Liver (tissue), 8 donors: ENCODE measurements at regions not wholly inside any gene's neighbourhood (a gene's known extent, or its start where the extent isn't known, plus 50 kb on each side); places are given as distances from the start of the nearest gene placed in this dataset.

Experiments
- DNase-seq: peaks from one replicate; pipeline ENCODE4 v3.0.0-alpha.2; 2017; ENCODE audit warnings: low spot score
- H3K27ac ChIP-seq, 2 donors: one replicate each; pipeline ENCODE4 v1.7.0; 2013; ENCODE audit warnings: inconsistent platforms in 2 of 2, low read length in 2 of 2, control low read depth in 1 of 2, low read depth in 1 of 2, mild to moderate bottlenecking in 1 of 2
- H3K27me3 ChIP-seq, 4 donors: one replicate each; pipeline versions ENCODE4 v1.6.1 to v1.7.0; 2013; ENCODE audit warnings: low read length in 3 of 4, inconsistent platforms in 1 of 4, mild to moderate bottlenecking in 1 of 4, moderate library complexity in 1 of 4; ENCODE audit not compliant: control insufficient read depth in 4 of 4, insufficient read depth in 4 of 4
- H3K36me3 ChIP-seq, 4 donors: one replicate each; pipeline versions ENCODE4 v1.6.1 to v1.7.0; 2013; ENCODE audit warnings: low read length in 3 of 4, mild to moderate bottlenecking in 3 of 4, low read depth in 1 of 4, moderate library complexity in 1 of 4; ENCODE audit not compliant: control insufficient read depth in 4 of 4, insufficient read depth in 3 of 4
- H3K4me1 ChIP-seq, 4 donors: one replicate each; pipeline versions ENCODE4 v1.6.1 to v1.7.0; 2013; ENCODE audit warnings: low read length in 3 of 4, mild to moderate bottlenecking in 3 of 4, moderate library complexity in 1 of 4; ENCODE audit not compliant: control insufficient read depth in 4 of 4, insufficient read depth in 4 of 4
- H3K4me3 ChIP-seq, 3 donors: one replicate each; pipeline versions ENCODE4 v1.6.1 to v1.7.0; 2013; ENCODE audit warnings: low read length in 3 of 3, control low read depth in 1 of 3, low read depth in 1 of 3, mild to moderate bottlenecking in 1 of 3
- H3K9ac ChIP-seq, 2 donors: one replicate each; pipeline ENCODE4 v1.7.0; 2013; ENCODE audit warnings: low read length in 2 of 2, mild to moderate bottlenecking in 2 of 2, moderate library complexity in 2 of 2, control low read depth in 1 of 2, low read depth in 1 of 2
- H3K9me3 ChIP-seq, 4 donors: one replicate each; pipeline versions ENCODE4 v1.6.1 to v1.7.0; 2013; ENCODE audit warnings: low read length in 3 of 4; ENCODE audit not compliant: control insufficient read depth in 4 of 4
- ATF3 ChIP-seq: IDR thresholded peaks from 2 replicates; pipeline ENCODE4 v1.6.1; 2016; ENCODE audit warnings: antibody characterized with exemption
- CTCF ChIP-seq: fragments of 150-350 bp; IDR thresholded peaks from 2 replicates; pipeline ENCODE4 v1.5.1; 2017; ENCODE audit warnings: improper control_type of control experiment, low read depth, low read length; ENCODE audit not compliant: missing input control
- EGR1 ChIP-seq, 2 donors: IDR thresholded peaks; 2 replicates each; pipeline ENCODE4 v1.6.1; 2016 to 2018; ENCODE audit warnings: antibody characterized with exemption in 2 of 2, low read depth in 2 of 2
- FOXA1 ChIP-seq: IDR thresholded peaks from 2 replicates; pipeline ENCODE4 v1.6.1; 2016; ENCODE audit warnings: antibody characterized with exemption
- FOXA2 ChIP-seq: IDR thresholded peaks from 2 replicates; pipeline ENCODE4 v1.6.1; 2016; ENCODE audit warnings: antibody characterized with exemption
- GABPA ChIP-seq, 2 donors: IDR thresholded peaks in 1 of 2; conservative IDR thresholded peaks in 1 of 2; 2 replicates each; pipeline ENCODE4 v1.6.1; 2016; ENCODE audit warnings: antibody characterized with exemption in 2 of 2, mild to moderate bottlenecking in 1 of 2, moderate library complexity in 1 of 2
- HNF4A ChIP-seq, 2 donors: conservative IDR thresholded peaks; 2 replicates each; pipeline ENCODE4 v1.6.1; 2016; ENCODE audit warnings: antibody characterized with exemption in 2 of 2, mild to moderate bottlenecking in 2 of 2
- JUND ChIP-seq, 2 donors: IDR thresholded peaks; 2 replicates each; pipeline ENCODE4 v1.6.1; 2016; ENCODE audit warnings: antibody characterized with exemption in 2 of 2
- NR2F2 ChIP-seq: IDR thresholded peaks from 2 replicates; pipeline ENCODE4 v1.6.1; 2016; ENCODE audit warnings: antibody characterized with exemption
- RAD21 ChIP-seq, 2 donors: IDR thresholded peaks; 2 replicates each; pipeline ENCODE4 v1.6.1; 2016; ENCODE audit warnings: antibody characterized with exemption in 2 of 2, mild to moderate bottlenecking in 2 of 2
- REST ChIP-seq: IDR thresholded peaks from 2 replicates; pipeline ENCODE4 v1.6.1; 2016; ENCODE audit warnings: antibody characterized with exemption, mild to moderate bottlenecking
- RXRA ChIP-seq, 2 donors: IDR thresholded peaks; 2 replicates each; pipeline ENCODE4 v1.6.1; 2017 to 2018; ENCODE audit warnings: antibody characterized with exemption in 2 of 2, mild to moderate bottlenecking in 1 of 2
- SP1 ChIP-seq: IDR thresholded peaks from 2 replicates; pipeline ENCODE4 v1.6.1; 2018; ENCODE audit warnings: antibody characterized with exemption, mild to moderate bottlenecking
- YY1 ChIP-seq: IDR thresholded peaks from 2 replicates; pipeline ENCODE4 v1.6.1; 2016; ENCODE audit warnings: antibody characterized with exemption, mild to moderate bottlenecking
- ZBTB33 ChIP-seq: IDR thresholded peaks from 2 replicates; pipeline ENCODE4 v1.6.1; 2016; ENCODE audit warnings: antibody characterized with exemption
- WGBS: extraction: QIAGEN DNeasy Blood & Tissue Kit; methylation state at CpG from one replicate; pipeline ENCODE4 v1.1.7; 2013; 5-methylcytosine and 5-hydroxymethylcytosine counted together
- TF ChIP-seq, protein P1 (sequence below): IDR thresholded peaks from 2 replicates; pipeline ENCODE4 v1.6.1; 2016; ENCODE audit warnings: antibody characterized with exemption
- donor health status: healthy.
- donor health status: healthy.
- donor health status: healthy.
- donor health status: healthy.
- donor health status: healthy.

GRCh38 chr6:74066168-74066871 lies 370.3 kb downstream of the CD109 start:
- no peak overlapping the region for H3K27ac ChIP-seq
- no peaks in the 10 kb centered on the region for H3K4me1 ChIP-seq
- no peak overlapping the region for H3K4me3 ChIP-seq
- no peaks in the 10 kb centered on the region for H3K9me3 ChIP-seq
- WGBS, result 78% methylated on average over 10 of the region's 10 CpGs
- no peak overlapping the region for H3K9ac ChIP-seq
- H3K27me3 ChIP-seq, result peaks cover 0 to 3% (median 0%) of the 10 kb centered on the region in 4 donors
- DNase-seq, result no peak
- H3K36me3 ChIP-seq, result no peaks in the 10 kb centered on the region
- no peak for TF ChIP-seq REST
- TF ChIP-seq SP1, result no peak
- no peak for TF ChIP-seq CTCF
- TF ChIP-seq RAD21 (IDR thresholded peaks at IDR 0.05), result no peak
- TF ChIP-seq HNF4A (conservative IDR thresholded peaks at IDR 0.05), result no peak
- TF ChIP-seq, protein P1, sequence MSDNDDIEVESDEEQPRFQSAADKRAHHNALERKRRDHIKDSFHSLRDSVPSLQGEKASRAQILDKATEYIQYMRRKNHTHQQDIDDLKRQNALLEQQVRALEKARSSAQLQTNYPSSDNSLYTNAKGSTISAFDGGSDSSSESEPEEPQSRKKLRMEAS, result no peak
- no peak for TF ChIP-seq FOXA1
- TF ChIP-seq EGR1 (IDR thresholded peaks at IDR 0.05; ENCODE audit: low read depth in 2 of 2), result no peak
- no peak for TF ChIP-seq RXRA (IDR thresholded peaks at IDR 0.05)
- no peak for TF ChIP-seq ATF3
- TF ChIP-seq GABPA (IDR thresholded peaks at IDR 0.05 in 1 of 2, conservative IDR thresholded peaks at IDR 0.05 in 1 of 2), result no peak
- no peak for TF ChIP-seq FOXA2
- no peak for TF ChIP-seq NR2F2
- TF ChIP-seq YY1, result no peak
- TF ChIP-seq ZBTB33, result no peak

DNA sequence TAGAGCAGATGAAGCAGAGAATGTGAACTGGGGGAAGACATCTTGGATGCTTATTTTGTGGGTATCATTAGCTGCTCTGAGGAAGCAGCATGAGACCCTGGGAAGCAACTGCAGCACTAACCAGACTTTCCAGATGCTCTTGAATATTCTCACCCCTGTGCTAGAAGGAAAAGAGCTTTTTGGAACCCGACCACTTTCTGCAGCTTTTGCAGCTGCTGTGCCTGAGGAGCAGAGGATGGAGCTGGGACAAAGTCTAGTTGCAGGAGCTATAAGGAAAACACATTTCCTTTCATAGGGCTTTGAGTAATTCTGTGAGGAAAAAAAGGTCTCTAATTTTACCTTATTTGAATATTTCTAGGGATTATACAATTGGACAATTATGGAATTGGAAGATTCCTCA lies 369.7 kb downstream of the CD109 start:
- no peaks in the 10 kb centered on the region for H3K4me1 ChIP-seq
- no peaks in the 10 kb centered on the region for H3K36me3 ChIP-seq
- DNase-seq, result no peak
- H3K27ac ChIP-seq, result no peak overlapping the region
- no peak overlapping the region for H3K9ac ChIP-seq
- peaks cover 0 to 3% (median 0%) of the 10 kb centered on the region in 4 donors for H3K27me3 ChIP-seq
- WGBS, result 72% methylated on average over 1 of the region's 1 CpG
- no peak for TF ChIP-seq CTCF
- no peak for TF ChIP-seq HNF4A (conservative IDR thresholded peaks at IDR 0.05)
- TF ChIP-seq ATF3, result no peak
- no peak for TF ChIP-seq EGR1 (IDR thresholded peaks at IDR 0.05; ENCODE audit: low read depth in 2 of 2)
- no peak for TF ChIP-seq JUND (IDR thresholded peaks at IDR 0.05)
- no peak for TF ChIP-seq RAD21 (IDR thresholded peaks at IDR 0.05)
- H3K9me3 ChIP-seq, result no peaks in the 10 kb centered on the region
- H3K4me3 ChIP-seq, result no peak overlapping the region
